Epithelial cell of proximal tubule (primary cell): ENCODE measurements at regions not wholly inside any gene's neighbourhood (a gene's known extent, or its start where the extent isn't known, plus 50 kb on each side); places are given as distances from the start of the nearest gene placed in this dataset.

Experiments
- DNase-seq: peaks from one replicate; pipeline ENCODE4 v3.0.0-alpha.2; 2011; ENCODE audit warnings: low read depth
- H3K4me3 ChIP-seq: 2 replicates; pipeline ENCODE4 v1.5.1; 2011; ENCODE audit warnings: low read depth, mild to moderate bottlenecking, low read length
- TF ChIP-seq, protein P1 (sequence below): conservative IDR thresholded peaks from 2 replicates; pipeline ENCODE4 v1.5.1; 2012; ENCODE audit warnings: low read depth, mild to moderate bottlenecking, low read length

DNA sequence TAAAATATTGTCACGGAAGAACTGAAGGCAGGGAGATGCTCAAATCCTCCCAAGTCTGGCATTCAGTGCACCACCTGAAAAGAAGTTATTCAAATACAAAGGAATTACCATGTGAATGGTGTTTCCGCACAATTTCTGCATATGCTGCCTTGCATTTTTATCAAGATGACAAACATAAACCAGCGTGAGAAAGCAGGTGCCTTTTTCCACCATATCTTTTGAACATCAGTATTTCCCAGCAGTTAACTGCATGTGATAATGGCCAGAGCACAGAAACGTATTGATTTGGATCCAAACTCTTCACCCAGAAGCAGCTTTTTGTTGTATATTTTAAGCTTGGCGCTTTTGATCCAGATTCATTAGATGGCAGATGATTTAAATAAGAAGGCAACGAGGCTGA lies 808.0 kb downstream of the TLE1 start:
- no peak for DNase-seq
- no peak overlapping the region for H3K4me3 ChIP-seq
- TF ChIP-seq, protein P1, sequence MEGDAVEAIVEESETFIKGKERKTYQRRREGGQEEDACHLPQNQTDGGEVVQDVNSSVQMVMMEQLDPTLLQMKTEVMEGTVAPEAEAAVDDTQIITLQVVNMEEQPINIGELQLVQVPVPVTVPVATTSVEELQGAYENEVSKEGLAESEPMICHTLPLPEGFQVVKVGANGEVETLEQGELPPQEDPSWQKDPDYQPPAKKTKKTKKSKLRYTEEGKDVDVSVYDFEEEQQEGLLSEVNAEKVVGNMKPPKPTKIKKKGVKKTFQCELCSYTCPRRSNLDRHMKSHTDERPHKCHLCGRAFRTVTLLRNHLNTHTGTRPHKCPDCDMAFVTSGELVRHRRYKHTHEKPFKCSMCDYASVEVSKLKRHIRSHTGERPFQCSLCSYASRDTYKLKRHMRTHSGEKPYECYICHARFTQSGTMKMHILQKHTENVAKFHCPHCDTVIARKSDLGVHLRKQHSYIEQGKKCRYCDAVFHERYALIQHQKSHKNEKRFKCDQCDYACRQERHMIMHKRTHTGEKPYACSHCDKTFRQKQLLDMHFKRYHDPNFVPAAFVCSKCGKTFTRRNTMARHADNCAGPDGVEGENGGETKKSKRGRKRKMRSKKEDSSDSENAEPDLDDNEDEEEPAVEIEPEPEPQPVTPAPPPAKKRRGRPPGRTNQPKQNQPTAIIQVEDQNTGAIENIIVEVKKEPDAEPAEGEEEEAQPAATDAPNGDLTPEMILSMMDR = no peak

- no peak overlapping the region for H3K4me3 ChIP-seq
- no peak for DNase-seq
- TF ChIP-seq, protein P1 = no peak
Measured at GRCh38 chr9:80878556-80878955, 810.8 kb downstream of the TLE1 start.

GRCh38 chr9:80875947-80876346 lies 813.4 kb downstream of the TLE1 start:
- H3K4me3 ChIP-seq = no peak overlapping the region
- TF ChIP-seq, protein P1 = no peak
- DNase-seq = no peak

DNA sequence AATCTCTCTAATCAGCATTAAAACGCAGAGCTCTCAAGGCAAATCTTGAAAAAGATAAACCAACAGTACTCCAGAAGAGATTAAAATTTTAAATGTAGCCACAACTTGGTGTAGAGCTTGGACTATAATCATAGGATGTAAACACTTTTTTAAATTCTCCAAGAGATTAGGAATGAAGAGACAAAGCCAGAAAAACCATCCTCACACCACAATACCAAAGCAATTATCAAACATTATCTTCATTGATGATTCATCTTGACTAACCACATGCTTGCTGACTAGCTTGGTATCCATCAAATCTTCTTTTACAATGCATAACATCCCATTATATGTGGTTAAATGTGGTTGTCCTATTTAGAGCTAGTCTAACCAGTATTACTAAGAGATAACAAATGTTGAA lies 815.1 kb downstream of the TLE1 start:
- H3K4me3 ChIP-seq = no peak overlapping the region
- TF ChIP-seq, protein P1 = no peak
- DNase-seq = no peak

DNA sequence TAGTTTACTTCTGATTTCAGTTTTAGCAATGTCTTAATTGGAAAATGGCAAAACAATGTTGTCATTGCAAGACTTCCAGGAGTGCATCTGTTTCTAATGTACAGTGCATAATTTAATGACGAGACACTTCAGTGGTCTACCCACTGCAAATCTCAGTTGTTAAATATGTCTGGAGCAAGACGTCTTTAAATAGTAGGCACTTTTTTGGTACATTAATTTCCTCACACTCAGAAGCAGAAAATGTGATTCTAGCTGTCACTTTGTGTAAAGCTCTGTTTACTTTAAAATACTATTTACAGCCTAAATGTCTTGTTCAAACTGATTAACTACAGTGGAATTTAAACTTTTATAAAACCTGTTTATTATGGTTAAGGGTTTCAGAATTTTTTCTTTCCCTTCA lies 815.5 kb downstream of the TLE1 start:
- TF ChIP-seq, protein P1 = no peak
- DNase-seq = no peak
- H3K4me3 ChIP-seq = no peak overlapping the region

DNA sequence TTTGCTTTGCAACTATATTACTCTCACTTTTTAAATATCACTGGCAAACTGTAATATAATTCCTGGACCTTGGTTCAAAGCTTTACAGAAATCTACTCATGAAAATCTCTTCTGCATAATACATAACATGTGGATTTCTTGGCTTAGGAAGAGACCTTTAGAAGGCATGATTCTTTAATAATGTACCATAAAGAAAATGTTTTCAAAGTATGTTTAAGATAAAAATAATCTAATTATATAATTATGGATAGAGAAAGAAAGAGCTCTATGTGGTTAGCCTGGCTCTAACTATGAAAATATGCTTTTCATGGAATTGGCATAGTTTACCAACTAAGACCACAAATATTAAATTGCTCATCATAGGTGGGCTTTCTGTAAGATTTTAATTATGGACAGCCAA lies 817.8 kb downstream of the TLE1 start:
- no peak for DNase-seq
- TF ChIP-seq, protein P1 = no peak
- H3K4me3 ChIP-seq = no peak overlapping the region

DNA sequence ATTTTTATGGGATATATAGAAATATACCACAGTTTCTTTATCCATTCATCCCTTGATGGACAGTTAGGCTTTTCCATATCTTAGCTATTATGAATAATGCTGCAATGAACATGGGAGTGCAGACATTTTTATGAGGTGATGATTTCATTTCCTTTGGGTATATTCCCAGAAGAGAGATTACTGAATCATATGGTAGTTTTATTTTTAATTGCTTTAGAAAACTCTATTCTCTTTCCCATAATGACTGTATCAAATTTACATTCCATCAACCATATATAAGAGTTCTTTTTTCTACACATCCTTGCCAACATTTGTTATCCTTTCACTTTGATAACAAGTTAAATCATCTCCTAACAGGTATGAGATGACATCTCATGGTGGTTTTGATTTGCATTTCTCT lies 821.6 kb downstream of the TLE1 start:
- TF ChIP-seq, protein P1 = no peak
- no peak for DNase-seq
- H3K4me3 ChIP-seq = no peak overlapping the region
